ENCODE measurements at regions not wholly inside any gene's neighbourhood (a gene's known extent, or its start where the extent isn't known, plus 50 kb on each side); places are given as distances from the start of the nearest gene placed in this dataset.

- TF ChIP-seq, protein P1, sequence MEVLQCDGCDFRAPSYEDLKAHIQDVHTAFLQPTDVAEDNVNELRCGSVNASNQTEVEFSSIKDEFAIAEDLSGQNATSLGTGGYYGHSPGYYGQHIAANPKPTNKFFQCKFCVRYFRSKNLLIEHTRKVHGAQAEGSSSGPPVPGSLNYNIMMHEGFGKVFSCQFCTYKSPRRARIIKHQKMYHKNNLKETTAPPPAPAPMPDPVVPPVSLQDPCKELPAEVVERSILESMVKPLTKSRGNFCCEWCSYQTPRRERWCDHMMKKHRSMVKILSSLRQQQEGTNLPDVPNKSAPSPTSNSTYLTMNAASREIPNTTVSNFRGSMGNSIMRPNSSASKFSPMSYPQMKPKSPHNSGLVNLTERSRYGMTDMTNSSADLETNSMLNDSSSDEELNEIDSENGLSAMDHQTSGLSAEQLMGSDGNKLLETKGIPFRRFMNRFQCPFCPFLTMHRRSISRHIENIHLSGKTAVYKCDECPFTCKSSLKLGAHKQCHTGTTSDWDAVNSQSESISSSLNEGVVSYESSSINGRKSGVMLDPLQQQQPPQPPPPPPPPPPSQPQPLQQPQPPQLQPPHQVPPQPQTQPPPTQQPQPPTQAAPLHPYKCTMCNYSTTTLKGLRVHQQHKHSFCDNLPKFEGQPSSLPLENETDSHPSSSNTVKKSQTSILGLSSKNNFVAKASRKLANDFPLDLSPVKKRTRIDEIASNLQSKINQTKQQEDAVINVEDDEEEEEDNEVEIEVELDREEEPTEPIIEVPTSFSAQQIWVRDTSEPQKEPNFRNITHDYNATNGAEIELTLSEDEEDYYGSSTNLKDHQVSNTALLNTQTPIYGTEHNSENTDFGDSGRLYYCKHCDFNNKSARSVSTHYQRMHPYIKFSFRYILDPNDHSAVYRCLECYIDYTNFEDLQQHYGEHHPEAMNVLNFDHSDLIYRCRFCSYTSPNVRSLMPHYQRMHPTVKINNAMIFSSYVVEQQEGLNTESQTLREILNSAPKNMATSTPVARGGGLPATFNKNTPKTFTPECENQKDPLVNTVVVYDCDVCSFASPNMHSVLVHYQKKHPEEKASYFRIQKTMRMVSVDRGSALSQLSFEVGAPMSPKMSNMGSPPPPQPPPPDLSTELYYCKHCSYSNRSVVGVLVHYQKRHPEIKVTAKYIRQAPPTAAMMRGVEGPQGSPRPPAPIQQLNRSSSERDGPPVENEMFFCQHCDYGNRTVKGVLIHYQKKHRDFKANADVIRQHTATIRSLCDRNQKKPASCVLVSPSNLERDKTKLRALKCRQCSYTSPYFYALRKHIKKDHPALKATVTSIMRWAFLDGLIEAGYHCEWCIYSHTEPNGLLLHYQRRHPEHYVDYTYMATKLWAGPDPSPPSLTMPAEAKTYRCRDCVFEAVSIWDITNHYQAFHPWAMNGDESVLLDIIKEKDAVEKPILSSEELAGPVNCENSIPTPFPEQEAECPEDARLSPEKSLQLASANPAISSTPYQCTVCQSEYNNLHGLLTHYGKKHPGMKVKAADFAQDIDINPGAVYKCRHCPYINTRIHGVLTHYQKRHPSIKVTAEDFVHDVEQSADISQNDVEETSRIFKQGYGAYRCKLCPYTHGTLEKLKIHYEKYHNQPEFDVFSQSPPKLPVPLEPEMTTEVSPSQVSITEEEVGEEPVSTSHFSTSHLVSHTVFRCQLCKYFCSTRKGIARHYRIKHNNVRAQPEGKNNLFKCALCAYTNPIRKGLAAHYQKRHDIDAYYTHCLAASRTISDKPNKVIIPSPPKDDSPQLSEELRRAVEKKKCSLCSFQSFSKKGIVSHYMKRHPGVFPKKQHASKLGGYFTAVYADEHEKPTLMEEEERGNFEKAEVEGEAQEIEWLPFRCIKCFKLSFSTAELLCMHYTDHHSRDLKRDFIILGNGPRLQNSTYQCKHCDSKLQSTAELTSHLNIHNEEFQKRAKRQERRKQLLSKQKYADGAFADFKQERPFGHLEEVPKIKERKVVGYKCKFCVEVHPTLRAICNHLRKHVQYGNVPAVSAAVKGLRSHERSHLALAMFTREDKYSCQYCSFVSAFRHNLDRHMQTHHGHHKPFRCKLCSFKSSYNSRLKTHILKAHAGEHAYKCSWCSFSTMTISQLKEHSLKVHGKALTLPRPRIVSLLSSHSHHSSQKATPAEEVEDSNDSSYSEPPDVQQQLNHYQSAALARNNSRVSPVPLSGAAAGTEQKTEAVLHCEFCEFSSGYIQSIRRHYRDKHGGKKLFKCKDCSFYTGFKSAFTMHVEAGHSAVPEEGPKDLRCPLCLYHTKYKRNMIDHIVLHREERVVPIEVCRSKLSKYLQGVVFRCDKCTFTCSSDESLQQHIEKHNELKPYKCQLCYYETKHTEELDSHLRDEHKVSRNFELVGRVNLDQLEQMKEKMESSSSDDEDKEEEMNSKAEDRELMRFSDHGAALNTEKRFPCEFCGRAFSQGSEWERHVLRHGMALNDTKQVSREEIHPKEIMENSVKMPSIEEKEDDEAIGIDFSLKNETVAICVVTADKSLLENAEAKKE (CRISPR knock-in tag; IDR thresholded peaks at IDR 0.05), result no peak
These were observed 145.5 kb downstream of the ANXA5 start (continued) for GRCh38 chr4:121551271-121551670.

DNA sequence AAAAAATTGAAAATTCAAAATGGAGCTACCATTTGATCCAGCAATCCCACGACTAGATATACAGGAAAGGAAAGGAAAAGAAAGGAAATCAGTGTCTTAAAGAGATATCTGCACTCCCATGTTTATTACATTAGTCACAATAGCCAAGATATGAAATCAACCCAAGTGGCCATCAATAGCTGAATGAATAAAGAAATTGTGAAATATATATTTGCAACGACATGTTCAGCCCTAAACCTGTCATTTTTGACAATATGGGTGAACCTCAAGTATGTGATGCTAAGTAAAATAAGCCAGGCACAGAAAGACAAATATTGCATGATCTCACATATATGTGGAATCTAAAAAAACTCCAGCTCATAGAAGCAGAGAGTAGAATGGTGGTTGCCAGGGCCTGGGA lies 155.1 kb downstream of the ANXA5 start:
- no peaks in the 10 kb centered on the region for H3K27me3 ChIP-seq (ENCODE audit: insufficient read depth)
- H3K36me3 ChIP-seq (ENCODE audit: insufficient read depth), result no peaks in the 10 kb centered on the region
- H3K27ac ChIP-seq (ENCODE audit: low read depth), result no peak overlapping the region
- H3F3A ChIP-seq (replicated peaks; ENCODE audit: low read depth), result no peaks in the 10 kb centered on the region
- no peaks in the 10 kb centered on the region for H4K20me1 ChIP-seq (replicated peaks; ENCODE audit: insufficient read depth)
- Mint-ChIP-seq H3K4me3 (no peak overlapping the region), H3K9me3 (peaks cover 2% of the 10 kb centered on the region; the same call in 1 of the 3 replicates), H3K4me1 (no peaks in the 10 kb centered on the region), H3K27me3 (ENCODE audit: insufficient read depth, low read depth, poor library complexity) (no peaks in the 10 kb centered on the region), H3K27ac (no peak overlapping the region; the same call in 1 of the 2 replicates), H3K36me3 (ENCODE audit: low read depth) (no peaks in the 10 kb centered on the region)
- H3K79me2 ChIP-seq (replicated peaks; ENCODE audit: insufficient read depth), result no peaks in the 10 kb centered on the region
- no peak for ATAC-seq
- no peak overlapping the region for H3K4me3 ChIP-seq
- no peaks in the 10 kb centered on the region for H3K4me1 ChIP-seq (ENCODE audit: insufficient read depth)
- H2AFZ ChIP-seq, result no peak overlapping the region
- no peak overlapping the region for H3K4me2 ChIP-seq
- no peak for DNase-seq (ENCODE audit: low spot score)
- no peaks in the 10 kb centered on the region for H3K9me2 ChIP-seq (ENCODE audit: insufficient read depth)
- TF ChIP-seq, protein P1 (CRISPR knock-in tag; IDR thresholded peaks at IDR 0.05), result no peak
- no peak for TF ChIP-seq EZH2 (IDR thresholded peaks at IDR 0.05; ENCODE audit: low read depth, unreplicated experiment)
- no peak for TF ChIP-seq JUNB (IDR thresholded peaks at IDR 0.05; ENCODE audit: unreplicated experiment)
- TF ChIP-seq POLR2AphosphoS5 (IDR thresholded peaks at IDR 0.05; ENCODE audit: low read depth), result no peak
- no peak for TF ChIP-seq ZNF114 (CRISPR knock-in tag; IDR thresholded peaks at IDR 0.05)

Measured in GM23338 (cell line).